NCI-H2081 (cell line): ENCODE measurements at regions not wholly inside any gene's neighbourhood (a gene's known extent, or its start where the extent isn't known, plus 50 kb on each side); places are given as distances from the start of the nearest gene placed in this dataset.

Experiments
- DNase-seq, 2 experiments: peaks; one replicate each; lab custom pipeline; 2025; lab: John Stamatoyannopoulos, UW

DNA sequence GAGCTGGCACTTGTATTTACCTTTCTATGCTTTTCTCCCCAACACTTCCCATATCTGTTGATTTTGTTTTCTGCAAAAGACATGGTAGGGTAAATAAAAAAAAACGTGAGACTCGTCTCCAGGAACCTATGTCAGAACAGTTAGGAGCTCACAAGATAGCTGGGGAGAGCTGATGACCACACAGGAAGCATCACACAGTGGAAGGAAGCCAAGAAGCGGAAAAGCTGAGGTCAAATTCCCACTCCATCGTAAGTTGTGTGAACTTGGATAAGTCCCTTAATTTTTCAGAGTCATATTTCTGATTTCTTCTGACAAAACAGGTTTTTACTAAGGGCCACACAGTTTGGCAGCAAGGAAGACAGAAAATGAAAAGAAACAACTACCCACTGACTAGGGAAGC, 199.6 kb downstream of the KLF5 start:
- DNase-seq = no peak

DNA sequence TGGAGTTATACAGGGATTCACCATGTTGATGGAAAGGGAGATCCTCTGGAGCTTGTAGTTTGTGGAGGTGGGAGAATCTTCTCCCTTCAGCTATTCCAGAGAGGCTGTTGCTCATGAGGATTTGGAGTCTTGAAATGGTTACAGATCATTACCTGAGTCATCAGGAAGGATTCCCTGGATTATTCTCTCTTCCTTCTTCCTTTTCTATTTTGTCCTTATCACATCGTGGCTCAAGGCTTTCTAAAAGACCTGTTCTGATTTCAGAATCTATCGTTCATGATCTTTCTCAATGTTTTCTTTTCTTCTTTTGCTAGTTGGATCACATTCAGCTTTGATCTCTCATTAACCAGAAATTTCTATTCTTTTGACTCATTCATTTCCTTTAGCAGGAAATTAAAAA, 196.0 kb downstream of the KLF5 start:
- no peak for DNase-seq

DNA sequence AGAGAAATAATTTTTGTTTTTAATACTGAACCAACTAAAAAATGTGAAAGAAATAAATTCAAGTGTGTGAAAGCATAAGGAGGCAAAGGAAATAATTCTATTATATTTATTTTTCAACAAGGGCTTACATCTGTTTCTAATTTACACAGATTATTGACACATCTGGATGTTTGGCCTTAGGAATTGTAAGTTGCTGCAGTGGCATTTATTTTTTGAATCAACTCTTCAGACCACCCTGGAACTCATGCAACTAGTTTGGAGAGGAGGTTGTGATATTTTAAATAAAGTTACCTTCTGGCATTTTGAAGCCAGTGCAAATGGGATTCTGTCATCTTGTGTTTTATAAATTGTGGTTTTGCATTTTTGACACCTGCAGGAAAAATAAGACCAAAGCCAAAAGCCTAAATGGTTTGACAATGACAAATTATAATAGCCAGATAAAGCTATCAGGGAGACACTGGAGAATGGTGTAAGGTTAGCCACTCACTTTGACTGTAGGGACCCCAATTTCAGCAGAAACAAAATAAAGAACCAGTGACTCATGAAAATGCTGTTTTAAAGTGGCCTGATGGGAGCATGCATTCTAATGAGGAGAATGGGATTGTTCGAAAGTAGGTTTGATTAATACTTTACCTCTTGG, 192.9 kb downstream of the KLF5 start:
- DNase-seq = no peak

GRCh38 chr13:73250061-73250460, 191.3 kb downstream of the KLF5 start:
- DNase-seq = no peak

DNA sequence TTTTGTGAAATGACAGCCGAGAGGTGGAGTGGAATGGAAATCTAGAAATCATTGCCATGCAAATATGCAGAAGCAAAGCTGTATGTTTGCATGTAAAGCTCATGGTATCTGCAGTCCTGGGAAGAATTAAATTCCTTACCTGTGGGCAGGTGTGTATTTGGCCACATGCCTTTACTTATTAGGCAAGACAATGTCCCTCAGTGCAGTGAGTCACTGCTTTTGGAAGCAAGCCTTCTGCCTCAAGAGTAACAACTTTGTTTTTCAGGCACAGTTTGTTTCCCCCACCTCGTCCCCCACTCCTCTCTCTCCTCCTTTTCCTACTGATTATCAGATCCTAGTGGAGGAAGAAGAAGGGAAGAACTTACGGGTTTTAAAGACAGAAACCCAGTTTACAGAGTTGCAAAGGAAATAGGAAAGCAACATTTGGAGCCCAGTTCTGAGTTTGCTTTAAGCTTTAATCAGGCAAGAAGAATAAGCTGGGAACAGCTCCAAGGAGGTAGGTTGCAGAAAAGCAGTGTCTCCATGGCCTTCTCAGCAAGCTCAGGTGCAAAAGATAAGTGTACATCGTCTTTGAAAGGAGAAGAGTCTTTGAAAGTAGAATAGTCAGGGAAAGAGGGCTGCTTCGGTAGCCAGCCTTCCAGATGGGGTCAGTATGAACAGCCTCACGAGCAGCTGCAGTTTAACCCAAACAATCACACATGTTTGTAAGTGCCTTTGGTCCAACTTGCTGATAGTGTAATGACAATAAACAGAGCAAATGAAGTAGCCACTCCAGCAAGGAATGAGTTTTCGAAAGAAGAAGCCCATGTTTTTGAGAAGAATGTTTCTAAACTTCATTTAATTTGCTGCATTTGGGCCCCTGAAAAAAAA, 190.1 kb downstream of the KLF5 start:
- DNase-seq = no peak

DNA sequence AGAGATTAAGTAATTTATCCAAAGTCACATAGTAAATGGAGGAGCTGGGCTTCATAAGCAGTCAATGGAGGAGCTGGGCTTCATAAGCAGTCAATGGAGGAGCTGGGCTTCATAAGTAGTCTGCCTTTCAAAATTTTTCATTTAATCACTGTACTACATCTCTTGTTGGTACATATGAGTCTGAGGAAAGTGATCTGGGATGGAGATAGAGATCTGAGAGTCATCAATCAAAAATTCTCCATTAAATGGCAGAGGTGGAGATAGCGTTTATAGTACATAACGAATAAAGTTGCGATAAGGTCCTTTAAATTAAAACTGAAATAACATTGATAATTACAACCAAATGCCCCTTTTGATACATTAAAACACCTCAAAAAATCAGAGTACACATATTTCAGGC, 189.3 kb downstream of the KLF5 start:
- DNase-seq = no peak

DNA sequence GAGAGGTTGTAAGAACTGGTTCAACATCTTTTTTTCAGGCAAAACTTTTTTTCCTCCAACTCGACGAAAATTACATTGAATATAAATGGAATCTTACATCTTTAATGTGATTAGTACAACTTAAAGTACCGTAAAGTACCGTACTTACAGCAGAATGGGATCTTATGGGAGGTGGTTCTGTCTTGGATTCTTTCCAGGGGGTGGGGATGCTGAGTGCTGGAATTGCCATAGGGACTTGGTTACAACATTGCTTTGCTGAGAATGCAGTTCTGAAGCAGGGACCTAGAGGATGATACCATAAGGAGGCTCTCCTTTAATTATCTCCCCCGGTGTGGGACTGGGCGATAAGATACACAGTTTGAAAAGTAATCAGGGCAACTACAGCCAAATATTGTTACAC, 186.4 kb downstream of the KLF5 start:
- DNase-seq = no peak

- no peak for DNase-seq
These were observed 185.7 kb downstream of the KLF5 start for GRCh38 chr13:73244467-73244866.

GRCh38 chr13:73242515-73243015, 183.8 kb downstream of the KLF5 start:
- DNase-seq = no peak

DNA sequence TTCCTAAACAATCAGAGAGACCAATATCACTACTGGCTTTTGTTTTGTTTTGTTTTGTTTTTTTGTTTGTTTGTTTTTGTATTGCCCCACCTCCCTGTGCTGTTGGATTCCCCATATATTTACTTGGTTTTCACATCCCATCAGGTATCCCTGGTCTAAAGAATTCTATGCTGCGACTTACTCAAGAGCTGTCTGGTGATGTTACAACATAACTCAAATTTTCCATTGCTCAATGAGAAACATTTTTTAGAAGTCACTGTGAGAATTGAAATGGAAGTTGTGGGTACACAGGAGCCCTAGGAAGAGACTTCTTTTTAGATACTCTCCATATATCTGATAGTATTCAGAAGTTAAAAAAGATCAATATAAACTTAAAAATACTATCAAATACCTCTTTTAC, 181.4 kb downstream of the KLF5 start:
- no peak for DNase-seq

DNA sequence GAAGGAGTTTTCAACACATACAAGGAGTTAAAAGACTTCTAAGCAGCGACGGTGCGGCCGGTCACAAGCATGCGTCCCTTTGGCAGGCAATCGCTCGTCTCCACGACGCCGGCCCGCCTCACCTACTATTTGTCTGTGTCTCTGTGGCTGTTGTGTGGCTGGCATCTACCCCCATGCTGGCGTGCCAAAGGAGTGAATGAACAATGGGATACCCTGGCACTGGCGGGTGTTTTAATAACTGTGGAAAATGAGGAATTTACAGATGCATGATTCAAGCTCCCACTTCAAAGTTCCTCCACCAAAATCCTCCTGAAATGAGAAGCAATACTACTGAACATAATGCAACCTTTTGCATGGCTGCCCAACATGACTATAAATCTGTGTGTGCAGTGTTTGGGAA, 176.6 kb downstream of the KLF5 start:
- no peak for DNase-seq

DNA sequence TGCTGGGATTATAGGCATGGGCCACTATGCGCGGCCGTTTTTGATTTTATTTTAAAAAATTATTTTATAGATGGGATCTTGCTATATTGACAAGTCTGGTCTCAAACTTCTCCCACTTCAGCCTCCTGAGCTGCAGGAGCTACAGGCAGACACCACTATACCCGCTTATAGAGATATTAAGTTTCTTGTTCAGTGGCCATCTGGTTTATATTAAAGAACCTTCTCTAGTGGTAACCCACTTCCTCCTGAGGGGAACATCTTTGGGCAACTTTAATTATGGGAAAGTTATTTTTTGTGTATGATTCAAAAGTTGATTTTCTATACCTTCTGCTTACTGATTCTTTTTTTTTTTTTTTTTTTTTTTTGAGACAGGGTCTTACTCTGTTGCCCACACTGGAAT, 172.7 kb downstream of the KLF5 start:
- no peak for DNase-seq

DNA sequence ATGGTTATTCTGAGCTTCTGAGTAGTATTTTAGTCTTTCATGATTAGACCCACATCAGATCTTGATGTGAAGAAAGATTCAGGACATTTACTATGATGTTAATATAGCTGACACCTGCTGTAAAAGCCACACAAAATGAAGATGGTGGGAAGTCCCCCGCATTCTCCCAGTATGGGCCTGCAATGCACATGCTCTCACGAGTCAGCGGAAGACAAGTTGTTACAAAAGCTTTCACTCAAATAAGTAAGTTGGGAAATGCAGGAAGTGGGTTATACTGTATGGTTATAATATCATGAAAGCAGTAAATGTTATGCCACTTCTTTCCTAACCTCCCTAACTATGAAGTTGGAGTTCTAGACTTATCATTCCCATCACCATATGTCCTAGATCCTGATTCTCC, 171.9 kb downstream of the KLF5 start:
- no peak for DNase-seq

GRCh38 chr13:73228546-73228945, 169.7 kb downstream of the KLF5 start:
- DNase-seq = no peak

GRCh38 chr13:73225990-73226389, 167.2 kb downstream of the KLF5 start:
- no peak for DNase-seq

DNA sequence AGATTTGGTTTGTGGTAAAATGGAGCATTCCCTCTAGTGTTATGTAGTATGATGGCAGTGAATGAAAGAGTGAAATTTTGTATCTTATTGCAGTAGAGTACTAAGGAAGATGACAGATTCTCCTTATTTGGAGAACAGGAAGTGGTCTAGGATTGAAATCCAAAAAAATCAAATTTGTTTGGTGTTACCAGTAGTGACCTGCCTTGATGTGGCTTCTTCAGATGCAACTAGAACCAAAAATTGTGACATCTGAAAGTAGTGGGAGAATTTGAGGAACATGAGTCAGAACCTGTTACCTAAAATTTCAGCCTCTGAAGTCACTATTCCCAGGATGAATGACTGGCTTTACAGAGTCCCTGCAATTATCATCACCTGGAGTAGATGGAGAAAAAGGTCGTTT, 165.9 kb downstream of the KLF5 start:
- DNase-seq = no peak

DNA sequence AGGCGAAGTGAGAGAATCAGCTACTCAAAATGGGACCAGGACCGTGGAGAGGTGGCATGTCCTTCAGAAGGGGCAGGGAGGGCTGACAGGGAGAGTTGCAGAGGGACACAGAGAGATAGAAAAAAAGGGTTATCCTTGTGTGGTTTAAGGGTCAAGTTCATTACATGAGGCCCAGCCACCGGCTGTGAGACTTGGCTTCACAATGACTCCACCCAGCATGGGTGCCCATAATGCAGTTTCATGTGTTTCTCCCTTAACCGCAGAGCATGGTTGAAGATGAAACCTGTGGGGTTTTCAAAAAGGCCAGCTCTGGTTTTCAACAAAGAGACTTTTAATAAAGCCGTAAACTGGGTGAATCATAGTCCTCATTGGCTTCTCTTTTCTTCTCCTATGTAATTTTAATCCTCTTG, 164.6 kb downstream of the KLF5 start:
- DNase-seq = no peak

GRCh38 chr13:73222627-73223305, 164.0 kb downstream of the KLF5 start:
- no peak for DNase-seq

DNA sequence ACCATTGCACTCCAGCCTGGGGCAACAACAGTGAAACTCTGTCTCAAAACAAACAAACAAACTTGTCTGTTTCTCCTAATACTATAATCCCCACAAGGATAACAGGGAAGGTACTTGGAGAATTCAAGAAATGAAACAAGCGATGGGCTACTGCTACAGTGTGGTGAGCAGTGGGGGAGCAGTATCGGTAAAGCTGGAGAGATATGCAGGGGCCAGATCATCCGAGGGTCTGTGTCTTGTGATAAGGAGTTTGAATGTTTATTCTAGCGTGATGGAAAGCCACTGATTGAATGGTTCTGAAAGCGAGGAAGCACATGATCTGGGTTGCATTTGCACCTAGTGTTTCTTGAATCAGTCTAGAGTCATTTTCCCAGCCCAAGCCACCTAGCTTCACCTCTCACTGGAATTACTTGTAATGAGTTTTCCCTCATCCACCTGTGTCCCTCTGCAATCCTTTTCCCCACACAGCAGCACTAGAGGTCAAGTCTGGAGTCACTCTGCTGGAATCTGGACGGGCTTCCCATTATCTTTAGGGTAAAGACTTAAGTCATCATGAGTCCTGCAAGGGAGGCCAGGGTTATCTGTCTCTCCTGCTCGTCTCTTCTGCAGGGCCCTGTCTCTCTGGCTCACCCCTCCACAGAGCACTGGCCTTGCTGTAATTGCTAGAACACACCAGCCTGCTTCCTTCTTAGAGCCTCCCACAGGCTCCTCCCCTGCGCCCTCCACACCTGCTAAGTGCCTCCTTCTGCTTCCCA, 162.3 kb downstream of the KLF5 start:
- no peak for DNase-seq

- no peak for DNase-seq
These were observed 159.4 kb downstream of the KLF5 start for GRCh38 chr13:73218181-73218580.

GRCh38 chr13:73216381-73216831, 157.6 kb downstream of the KLF5 start:
- DNase-seq = no peak

DNA sequence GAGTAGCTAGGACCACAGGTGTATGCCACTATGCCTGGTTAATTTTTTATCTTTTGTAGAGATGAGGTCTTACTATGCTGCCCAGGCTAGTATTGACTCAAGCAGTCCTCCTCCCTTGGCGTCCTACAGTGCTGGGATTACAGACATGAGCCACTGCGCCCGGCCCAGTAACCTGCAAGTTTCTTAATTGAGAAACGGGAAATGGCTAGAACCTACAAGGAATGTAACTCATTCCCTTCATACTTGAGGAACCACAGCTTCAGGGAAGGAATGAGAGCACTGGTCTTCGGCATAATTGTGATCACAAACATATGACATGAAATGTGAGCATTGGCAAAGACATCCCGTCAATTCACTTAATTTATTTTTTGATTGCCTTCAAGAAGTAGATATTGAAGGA, 157.0 kb downstream of the KLF5 start:
- DNase-seq = no peak
